K562 (cell line): ENCODE measurements at regions not wholly inside any gene's neighbourhood (a gene's known extent, or its start where the extent isn't known, plus 50 kb on each side); places are given as distances from the start of the nearest gene placed in this dataset.

Experiments used
- ATAC-seq: fragments of 200-7000 bp; cut with Tn5 transposase; 3 replicates; pipeline ENCODE4 v1.9.1; 2020; ENCODE audit warnings: moderate library complexity
- BruUV-seq: library from RNA; stranded (reverse); fragments of 400-500 nt; replicated peaks from 2 replicates; lab custom pipeline; 2021; lab: Mats Ljungman, UMichigan
- CTCF ChIA-PET: fragments of 300-600 bp; formaldehyde crosslinking; extraction: SDS; loops from one replicate; lab custom pipeline; 2021; ENCODE audit warnings: low intra/inter-chr PET ratio; lab: Yijun Ruan, JAX
- POLR2A ChIA-PET: fragments of 300-600, 350-650 bp; sonication (Branson Sonifier 250); formaldehyde crosslinking; extraction: SDS; loops from one replicate; lab custom pipeline; 2021; ENCODE audit warnings: antibody characterized with exemption, inconsistent platforms; lab: Yijun Ruan, JAX
- DNase-seq, 4 experiments: peaks; one replicate each; pipeline versions ENCODE4 v3.0.0 to v3.0.0-alpha.2; 2011 to 2018; ENCODE audit warnings: low spot score in 3 of 4, mixed read lengths in 3 of 4; ENCODE audit errors: extremely low read depth in 1 of 4
- FAIRE-seq: peaks from 2 replicates; lab custom pipeline; 2011; peaks lifted over from hg19 to GRCh38; lab: Jason Lieb, UNC
- H2AFZ ChIP-seq: 2 replicates; pipeline ENCODE4 v1.6.0; 2011; ENCODE audit warnings: low read depth, low read length, control low read depth, inconsistent platforms
- H3K27ac ChIP-seq: fragments of 200-600 bp; 3 replicates; pipeline ENCODE4 v1.8.0; 2011; ENCODE audit warnings: low read depth, mild to moderate bottlenecking, control low read depth, inconsistent platforms, low read length, moderate library complexity, mixed read lengths; ENCODE audit errors: extremely low read depth
- H3K27me3 ChIP-seq, 2 experiments: fragments of 300-600 bp in 1 of 2; 2 replicates in 1 of 2; 3 replicates in 1 of 2; pipeline versions ENCODE4 v1.6.0 to v1.8.0; 2011; ENCODE audit warnings: inconsistent platforms in 2 of 2, low read length in 2 of 2, mild to moderate bottlenecking in 1 of 2, mixed read lengths in 1 of 2, moderate library complexity in 1 of 2; ENCODE audit not compliant: control insufficient read depth in 2 of 2, insufficient read depth in 2 of 2
- H3K36me3 ChIP-seq: fragments of 300-600 bp; 3 replicates; pipeline ENCODE4 v1.8.0; 2011; ENCODE audit warnings: mild to moderate bottlenecking, low read length, inconsistent platforms; ENCODE audit not compliant: control insufficient read depth, insufficient read depth
- H3K4me1 ChIP-seq, 2 experiments: fragments of 200-600 bp in 1 of 2; replicated peaks in 1 of 2; 2 replicates in 1 of 2; 3 replicates in 1 of 2; pipeline versions ENCODE4 v1.5.1 to v1.8.0; 2011; ENCODE audit warnings: inconsistent platforms in 2 of 2, low read length in 2 of 2, mild to moderate bottlenecking in 1 of 2, mixed read lengths in 1 of 2, moderate library complexity in 1 of 2; ENCODE audit not compliant: control insufficient read depth in 2 of 2, insufficient read depth in 2 of 2
- H3K4me2 ChIP-seq: 2 replicates; pipeline ENCODE4 v1.6.1; 2011; ENCODE audit warnings: low read length, control low read depth, inconsistent platforms, mixed read lengths; ENCODE audit not compliant: insufficient read depth
- H3K4me3 ChIP-seq: fragments of 200-600 bp; sonication (generic), shearing (Covaris generic); 2 replicates; pipeline ENCODE4 v1.5.1; 2016; ENCODE audit warnings: control low read depth, inconsistent platforms
- H3K79me2 ChIP-seq: fragments of 200-600 bp; 3 replicates; pipeline ENCODE4 v1.8.0; 2011; ENCODE audit warnings: low read length, inconsistent platforms; ENCODE audit not compliant: control insufficient read depth, insufficient read depth
- H3K9ac ChIP-seq, 2 experiments: 2 replicates each; pipeline versions ENCODE4 v1.6.0 to v1.6.1; 2011; ENCODE audit warnings: low read depth in 2 of 2, low read length in 2 of 2, control low read depth in 1 of 2, inconsistent platforms in 1 of 2, mild to moderate bottlenecking in 1 of 2, mixed read lengths in 1 of 2; ENCODE audit not compliant: insufficient read depth in 1 of 2
- H3K9me1 ChIP-seq: one replicate; pipeline ENCODE4 v1.6.0; 2011; ENCODE audit warnings: inconsistent platforms, mild to moderate bottlenecking, low read length, moderate library complexity; ENCODE audit not compliant: control insufficient read depth, insufficient read depth
- H3K9me3 ChIP-seq: replicated peaks from 2 replicates; pipeline ENCODE4 v1.5.1; 2011; ENCODE audit warnings: low read depth, low read length, inconsistent platforms; ENCODE audit not compliant: control insufficient read depth, insufficient read depth
- H4K20me1 ChIP-seq: replicated peaks from 2 replicates; pipeline ENCODE4 v1.6.1; 2011; ENCODE audit warnings: low read length, inconsistent platforms, mixed read lengths; ENCODE audit not compliant: control insufficient read depth, insufficient read depth
- CBFA2T3 ChIP-seq: fragments of 450-650 bp; IDR thresholded peaks from 2 replicates; pipeline ENCODE4 v1.6.1; 2017
- IFI16 ChIP-seq: fragments of 250-450 bp; sonication (Bioruptor Pico); IDR thresholded peaks from 2 replicates; pipeline ENCODE4 v2.1.2; 2022; ENCODE audit warnings: mild to moderate bottlenecking, inconsistent platforms
- KLF13 ChIP-seq: fragments of 450-650 bp; IDR thresholded peaks from 2 replicates; pipeline ENCODE4 v1.6.1; 2016; ENCODE audit warnings: missing genetic modification characterization, low read depth, mild to moderate bottlenecking, missing compliant biosample characterization, moderate library complexity, borderline replicate concordance
- NFE2L1 ChIP-seq: fragments of 450-650 bp; IDR thresholded peaks from 2 replicates; pipeline ENCODE4 v1.6.1; 2016; ENCODE audit warnings: missing genetic modification characterization, low read depth, mild to moderate bottlenecking, missing compliant biosample characterization, moderate library complexity, borderline replicate concordance
- RCOR1 ChIP-seq, 2 experiments: IDR thresholded peaks; 2 replicates each; pipeline ENCODE4 v1.6.1; 2012; ENCODE audit warnings: low read depth in 2 of 2, low read length in 2 of 2, borderline replicate concordance in 1 of 2, improper control_type of control experiment in 1 of 2
- XRCC4 ChIP-seq: IDR thresholded peaks from one replicate; pipeline ENCODE4 v1.6.1; 2011; ENCODE audit not compliant: insufficient read depth, insufficient read length; ENCODE audit errors: extremely low read depth
- WGBS: fragments of 100-300 bp; shearing (Covaris generic); methylation state at CpG from one replicate; pipeline ENCODE4 v1.1.6; 2016; ENCODE audit warnings: low coverage, mixed read lengths; ENCODE audit not compliant: insufficient coverage; ENCODE audit errors: missing lambda C conversion rate; 5-methylcytosine and 5-hydroxymethylcytosine counted together
- in situ Hi-C: fragments of 300-500 bp; cut with MboI; formaldehyde crosslinking; loops from 4 replicates; pipeline ENCODE4 v1.15.0; 2018; ENCODE audit warnings: inconsistent platforms, mixed read lengths
- intact Hi-C: fragments of 100-400 bp; cut with micrococcal nuclease; formaldehyde crosslinking; loops from 2 replicates; pipeline ENCODE4 v1.14.2; 2022
- TF ChIP-seq, protein P1 (sequence below): sonication (generic); formaldehyde crosslinking; IDR thresholded peaks from 2 replicates; pipeline ENCODE4 v1.8.0; 2022; ENCODE audit warnings: mild to moderate bottlenecking, missing genetic modification reagents, borderline replicate concordance
- TF ChIP-seq, protein P2 (sequence below): fragments of 250-450 bp; sonication (Bioruptor Pico); IDR thresholded peaks from 2 replicates; pipeline ENCODE4 v1.9.0; 2021; ENCODE audit warnings: mild to moderate bottlenecking
- TF ChIP-seq, protein P3 (sequence below): sonication (generic); formaldehyde crosslinking; IDR thresholded peaks from 2 replicates; pipeline ENCODE4 v1.8.0; 2022; ENCODE audit warnings: mild to moderate bottlenecking, missing genetic modification reagents
- TF ChIP-seq, protein P4 (sequence below): fragments of 250-450 bp; sonication (Bioruptor Pico); IDR thresholded peaks from 2 replicates; pipeline ENCODE4 v1.5.0; 2020; ENCODE audit warnings: mild to moderate bottlenecking, borderline replicate concordance

DNA sequence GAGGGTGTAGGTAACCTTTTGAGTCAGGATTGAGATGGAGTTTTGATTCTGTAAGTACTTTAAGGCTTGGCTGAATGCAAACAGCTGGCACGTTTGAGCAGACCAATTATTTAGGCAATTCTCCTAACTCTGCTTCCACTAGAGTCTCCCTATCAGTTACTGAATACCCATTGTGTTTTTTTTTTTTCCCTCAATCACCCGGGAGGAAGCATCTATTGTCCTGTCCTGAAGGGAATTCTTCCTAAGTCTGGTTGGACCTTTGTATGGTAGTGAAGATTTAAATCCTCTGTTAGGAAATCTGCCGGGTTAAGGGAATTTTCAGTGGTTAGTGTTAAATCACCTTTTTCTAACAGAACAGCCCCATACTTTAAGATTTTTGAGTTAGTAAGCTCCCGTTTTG, 571.2 kb upstream of the USP24 start:
- ChIA-PET POLR2A (no interaction called here), CTCF (no interaction called here)
- ATAC-seq (no peak), FAIRE-seq (no peak), DNase-seq (no peak)
- Histone ChIP-seq H2AFZ (no peak overlapping the region), H3K9ac (no peak overlapping the region), H3K79me2 (no peaks in the 10 kb centered on the region), H3K9me3 (no peaks in the 10 kb centered on the region), H3K9me1 (no peaks in the 10 kb centered on the region), H3K27ac (no peak overlapping the region), H4K20me1 (no peaks in the 10 kb centered on the region), H3K36me3 (no peaks in the 10 kb centered on the region), H3K4me2 (no peak overlapping the region), H3K27me3 (no peaks in the 10 kb centered on the region), H3K4me3 (no peak overlapping the region), H3K4me1 (no peaks in the 10 kb centered on the region)
- 0% methylated on average over 4 of the region's 4 CpGs for WGBS
- no TSS peak for BruUV-seq
- in situ Hi-C loops (no loop called here), intact Hi-C loops (no loop called here)
- TF ChIP-seq, protein P1, sequence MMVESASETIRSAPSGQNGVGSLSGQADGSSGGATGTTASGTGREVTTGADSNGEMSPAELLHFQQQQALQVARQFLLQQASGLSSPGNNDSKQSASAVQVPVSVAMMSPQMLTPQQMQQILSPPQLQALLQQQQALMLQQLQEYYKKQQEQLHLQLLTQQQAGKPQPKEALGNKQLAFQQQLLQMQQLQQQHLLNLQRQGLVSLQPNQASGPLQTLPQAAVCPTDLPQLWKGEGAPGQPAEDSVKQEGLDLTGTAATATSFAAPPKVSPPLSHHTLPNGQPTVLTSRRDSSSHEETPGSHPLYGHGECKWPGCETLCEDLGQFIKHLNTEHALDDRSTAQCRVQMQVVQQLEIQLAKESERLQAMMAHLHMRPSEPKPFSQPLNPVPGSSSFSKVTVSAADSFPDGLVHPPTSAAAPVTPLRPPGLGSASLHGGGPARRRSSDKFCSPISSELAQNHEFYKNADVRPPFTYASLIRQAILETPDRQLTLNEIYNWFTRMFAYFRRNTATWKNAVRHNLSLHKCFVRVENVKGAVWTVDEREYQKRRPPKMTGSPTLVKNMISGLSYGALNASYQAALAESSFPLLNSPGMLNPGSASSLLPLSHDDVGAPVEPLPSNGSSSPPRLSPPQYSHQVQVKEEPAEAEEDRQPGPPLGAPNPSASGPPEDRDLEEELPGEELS = no peak
- TF ChIP-seq XRCC4 = no peak
- no peak for TF ChIP-seq RCOR1 (IDR thresholded peaks at IDR 0.05; ENCODE audit: borderline replicate concordance in 1 of 2, low read depth in 2 of 2, low read length in 2 of 2)
- no peak for TF ChIP-seq CBFA2T3
- no peak for TF ChIP-seq KLF13 (tag)
- TF ChIP-seq, protein P2, sequence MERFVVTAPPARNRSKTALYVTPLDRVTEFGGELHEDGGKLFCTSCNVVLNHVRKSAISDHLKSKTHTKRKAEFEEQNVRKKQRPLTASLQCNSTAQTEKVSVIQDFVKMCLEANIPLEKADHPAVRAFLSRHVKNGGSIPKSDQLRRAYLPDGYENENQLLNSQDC = no peak
- no peak for TF ChIP-seq IFI16
- TF ChIP-seq, protein P3, sequence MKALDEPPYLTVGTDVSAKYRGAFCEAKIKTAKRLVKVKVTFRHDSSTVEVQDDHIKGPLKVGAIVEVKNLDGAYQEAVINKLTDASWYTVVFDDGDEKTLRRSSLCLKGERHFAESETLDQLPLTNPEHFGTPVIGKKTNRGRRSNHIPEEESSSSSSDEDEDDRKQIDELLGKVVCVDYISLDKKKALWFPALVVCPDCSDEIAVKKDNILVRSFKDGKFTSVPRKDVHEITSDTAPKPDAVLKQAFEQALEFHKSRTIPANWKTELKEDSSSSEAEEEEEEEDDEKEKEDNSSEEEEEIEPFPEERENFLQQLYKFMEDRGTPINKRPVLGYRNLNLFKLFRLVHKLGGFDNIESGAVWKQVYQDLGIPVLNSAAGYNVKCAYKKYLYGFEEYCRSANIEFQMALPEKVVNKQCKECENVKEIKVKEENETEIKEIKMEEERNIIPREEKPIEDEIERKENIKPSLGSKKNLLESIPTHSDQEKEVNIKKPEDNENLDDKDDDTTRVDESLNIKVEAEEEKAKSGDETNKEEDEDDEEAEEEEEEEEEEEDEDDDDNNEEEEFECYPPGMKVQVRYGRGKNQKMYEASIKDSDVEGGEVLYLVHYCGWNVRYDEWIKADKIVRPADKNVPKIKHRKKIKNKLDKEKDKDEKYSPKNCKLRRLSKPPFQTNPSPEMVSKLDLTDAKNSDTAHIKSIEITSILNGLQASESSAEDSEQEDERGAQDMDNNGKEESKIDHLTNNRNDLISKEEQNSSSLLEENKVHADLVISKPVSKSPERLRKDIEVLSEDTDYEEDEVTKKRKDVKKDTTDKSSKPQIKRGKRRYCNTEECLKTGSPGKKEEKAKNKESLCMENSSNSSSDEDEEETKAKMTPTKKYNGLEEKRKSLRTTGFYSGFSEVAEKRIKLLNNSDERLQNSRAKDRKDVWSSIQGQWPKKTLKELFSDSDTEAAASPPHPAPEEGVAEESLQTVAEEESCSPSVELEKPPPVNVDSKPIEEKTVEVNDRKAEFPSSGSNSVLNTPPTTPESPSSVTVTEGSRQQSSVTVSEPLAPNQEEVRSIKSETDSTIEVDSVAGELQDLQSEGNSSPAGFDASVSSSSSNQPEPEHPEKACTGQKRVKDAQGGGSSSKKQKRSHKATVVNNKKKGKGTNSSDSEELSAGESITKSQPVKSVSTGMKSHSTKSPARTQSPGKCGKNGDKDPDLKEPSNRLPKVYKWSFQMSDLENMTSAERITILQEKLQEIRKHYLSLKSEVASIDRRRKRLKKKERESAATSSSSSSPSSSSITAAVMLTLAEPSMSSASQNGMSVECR (CRISPR knock-in tag) = no peak
- TF ChIP-seq NFE2L1 = no peak
- TF ChIP-seq, protein P4, sequence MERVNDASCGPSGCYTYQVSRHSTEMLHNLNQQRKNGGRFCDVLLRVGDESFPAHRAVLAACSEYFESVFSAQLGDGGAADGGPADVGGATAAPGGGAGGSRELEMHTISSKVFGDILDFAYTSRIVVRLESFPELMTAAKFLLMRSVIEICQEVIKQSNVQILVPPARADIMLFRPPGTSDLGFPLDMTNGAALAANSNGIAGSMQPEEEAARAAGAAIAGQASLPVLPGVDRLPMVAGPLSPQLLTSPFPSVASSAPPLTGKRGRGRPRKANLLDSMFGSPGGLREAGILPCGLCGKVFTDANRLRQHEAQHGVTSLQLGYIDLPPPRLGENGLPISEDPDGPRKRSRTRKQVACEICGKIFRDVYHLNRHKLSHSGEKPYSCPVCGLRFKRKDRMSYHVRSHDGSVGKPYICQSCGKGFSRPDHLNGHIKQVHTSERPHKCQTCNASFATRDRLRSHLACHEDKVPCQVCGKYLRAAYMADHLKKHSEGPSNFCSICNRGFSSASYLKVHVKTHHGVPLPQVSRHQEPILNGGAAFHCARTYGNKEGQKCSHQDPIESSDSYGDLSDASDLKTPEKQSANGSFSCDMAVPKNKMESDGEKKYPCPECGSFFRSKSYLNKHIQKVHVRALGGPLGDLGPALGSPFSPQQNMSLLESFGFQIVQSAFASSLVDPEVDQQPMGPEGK (CRISPR knock-in tag) = no peak
